ENCODE measurements at regions not wholly inside any gene's neighbourhood (a gene's known extent, or its start where the extent isn't known, plus 50 kb on each side); places are given as distances from the start of the nearest gene placed in this dataset.

GRCh38 chr13:91214031-91214430 lies 133.5 kb upstream of the MIR17HG start:
- TF ChIP-seq, protein P1, sequence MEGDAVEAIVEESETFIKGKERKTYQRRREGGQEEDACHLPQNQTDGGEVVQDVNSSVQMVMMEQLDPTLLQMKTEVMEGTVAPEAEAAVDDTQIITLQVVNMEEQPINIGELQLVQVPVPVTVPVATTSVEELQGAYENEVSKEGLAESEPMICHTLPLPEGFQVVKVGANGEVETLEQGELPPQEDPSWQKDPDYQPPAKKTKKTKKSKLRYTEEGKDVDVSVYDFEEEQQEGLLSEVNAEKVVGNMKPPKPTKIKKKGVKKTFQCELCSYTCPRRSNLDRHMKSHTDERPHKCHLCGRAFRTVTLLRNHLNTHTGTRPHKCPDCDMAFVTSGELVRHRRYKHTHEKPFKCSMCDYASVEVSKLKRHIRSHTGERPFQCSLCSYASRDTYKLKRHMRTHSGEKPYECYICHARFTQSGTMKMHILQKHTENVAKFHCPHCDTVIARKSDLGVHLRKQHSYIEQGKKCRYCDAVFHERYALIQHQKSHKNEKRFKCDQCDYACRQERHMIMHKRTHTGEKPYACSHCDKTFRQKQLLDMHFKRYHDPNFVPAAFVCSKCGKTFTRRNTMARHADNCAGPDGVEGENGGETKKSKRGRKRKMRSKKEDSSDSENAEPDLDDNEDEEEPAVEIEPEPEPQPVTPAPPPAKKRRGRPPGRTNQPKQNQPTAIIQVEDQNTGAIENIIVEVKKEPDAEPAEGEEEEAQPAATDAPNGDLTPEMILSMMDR (IDR thresholded peaks at IDR 0.05), result no peak
- no peak for TF ChIP-seq POLR2AphosphoS5 (IDR thresholded peaks at IDR 0.05)

Measured in sigmoid colon (tissue), 4 donors.